ENCODE measurements at regions not wholly inside any gene's neighbourhood (a gene's known extent, or its start where the extent isn't known, plus 50 kb on each side); places are given as distances from the start of the nearest gene placed in this dataset.

DNA sequence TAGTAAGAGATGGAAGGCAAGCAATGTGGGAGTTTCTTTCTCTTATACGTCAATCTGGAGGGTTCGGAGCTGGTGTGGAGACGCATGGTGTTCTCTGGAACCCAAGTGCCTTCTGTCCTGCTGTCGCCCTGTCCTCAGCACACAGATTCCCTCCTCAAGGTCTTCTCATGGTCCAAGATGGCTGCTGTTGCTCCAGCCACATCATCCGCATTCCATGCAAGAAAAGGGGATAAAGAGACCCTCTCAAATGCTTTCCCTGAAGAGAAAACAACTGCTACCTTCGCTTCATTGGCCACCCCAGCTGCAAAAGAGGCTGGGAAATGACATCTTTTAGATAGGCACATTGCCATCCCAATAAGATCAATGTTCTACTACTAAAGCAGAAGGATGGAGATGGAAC lies 151.2 kb downstream of the ANKRD60 start:
- Mint-ChIP-seq H3K9me3 (peaks cover 2% of the 10 kb centered on the region), H3K4me1 (peaks cover 56% of the 10 kb centered on the region), H3K36me3 (ENCODE audit: low read depth) (no peaks in the 10 kb centered on the region), H3K27me3 (ENCODE audit: low read depth) (peaks cover 16% of the 10 kb centered on the region), H3K4me3 (no peak overlapping the region), H3K27ac (peak overlapping the region; percentile 45 to 100 (median 70))
- TF ChIP-seq, protein P1, sequence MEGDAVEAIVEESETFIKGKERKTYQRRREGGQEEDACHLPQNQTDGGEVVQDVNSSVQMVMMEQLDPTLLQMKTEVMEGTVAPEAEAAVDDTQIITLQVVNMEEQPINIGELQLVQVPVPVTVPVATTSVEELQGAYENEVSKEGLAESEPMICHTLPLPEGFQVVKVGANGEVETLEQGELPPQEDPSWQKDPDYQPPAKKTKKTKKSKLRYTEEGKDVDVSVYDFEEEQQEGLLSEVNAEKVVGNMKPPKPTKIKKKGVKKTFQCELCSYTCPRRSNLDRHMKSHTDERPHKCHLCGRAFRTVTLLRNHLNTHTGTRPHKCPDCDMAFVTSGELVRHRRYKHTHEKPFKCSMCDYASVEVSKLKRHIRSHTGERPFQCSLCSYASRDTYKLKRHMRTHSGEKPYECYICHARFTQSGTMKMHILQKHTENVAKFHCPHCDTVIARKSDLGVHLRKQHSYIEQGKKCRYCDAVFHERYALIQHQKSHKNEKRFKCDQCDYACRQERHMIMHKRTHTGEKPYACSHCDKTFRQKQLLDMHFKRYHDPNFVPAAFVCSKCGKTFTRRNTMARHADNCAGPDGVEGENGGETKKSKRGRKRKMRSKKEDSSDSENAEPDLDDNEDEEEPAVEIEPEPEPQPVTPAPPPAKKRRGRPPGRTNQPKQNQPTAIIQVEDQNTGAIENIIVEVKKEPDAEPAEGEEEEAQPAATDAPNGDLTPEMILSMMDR (IDR thresholded peaks at IDR 0.05; ENCODE audit: unreplicated experiment in 3 of 3), result no peak

- Mint-ChIP-seq H3K9me3 (peaks cover 2% of the 10 kb centered on the region), H3K27me3 (ENCODE audit: low read depth) (peaks cover 24% of the 10 kb centered on the region), H3K4me1 (peaks cover 58% of the 10 kb centered on the region), H3K27ac (peak overlapping the region; percentile 30 to 100 (median 70)), H3K4me3 (no peak overlapping the region), H3K36me3 (ENCODE audit: low read depth) (no peaks in the 10 kb centered on the region)
- TF ChIP-seq, protein P1 (IDR thresholded peaks at IDR 0.05; ENCODE audit: unreplicated experiment in 3 of 3), result no peak
Measured at GRCh38 chr20:58076405-58076804, 152.0 kb downstream of the ANKRD60 start.

DNA sequence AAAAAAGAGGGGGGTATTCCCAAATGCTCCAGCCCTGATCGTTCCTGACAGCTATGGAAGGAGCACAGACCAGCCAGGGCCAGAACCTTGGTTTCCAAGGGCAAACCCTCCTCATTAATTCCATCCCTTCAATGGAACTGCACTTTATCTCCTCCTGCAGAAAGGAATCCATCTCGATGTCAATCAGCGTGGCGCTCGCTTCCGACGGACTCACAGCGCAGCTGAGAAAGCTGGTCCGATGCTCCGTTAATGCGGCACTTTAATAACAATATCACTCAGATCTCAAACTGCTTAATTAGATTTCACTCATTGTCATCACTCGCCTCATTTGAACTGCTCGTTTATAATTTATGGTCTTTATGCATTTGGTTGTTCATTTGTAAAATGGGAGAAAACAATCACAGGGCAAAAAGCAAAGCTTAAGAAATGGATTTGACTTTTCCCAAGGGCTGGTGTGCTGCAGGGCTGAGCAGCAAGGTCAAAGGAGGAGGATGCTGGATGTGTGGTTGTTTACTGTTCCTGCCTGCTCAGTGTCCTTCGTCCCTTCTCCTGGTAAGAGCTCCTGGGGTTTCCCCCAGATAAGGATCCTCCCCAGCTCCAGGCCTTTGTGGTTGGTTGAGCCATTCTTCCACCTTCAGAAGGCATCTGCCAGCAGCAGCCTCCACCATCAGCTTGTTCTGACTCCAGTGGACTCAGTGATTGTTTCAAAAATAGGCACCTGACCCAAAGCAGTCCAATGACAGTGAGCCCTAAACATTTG lies 152.7 kb downstream of the ANKRD60 start:
- H3K36me3 Mint-ChIP-seq (ENCODE audit: low read depth), result no peaks in the 10 kb centered on the region
- H3K4me3 Mint-ChIP-seq, result no peak overlapping the region
- TF ChIP-seq, protein P1 (IDR thresholded peaks at IDR 0.05; ENCODE audit: unreplicated experiment in 3 of 3), result no peak
- peaks cover 2% of the 10 kb centered on the region for H3K9me3 Mint-ChIP-seq
- H3K27me3 Mint-ChIP-seq (ENCODE audit: low read depth), result peaks cover 29% of the 10 kb centered on the region
- peaks cover 64% of the 10 kb centered on the region for H3K4me1 Mint-ChIP-seq
- peak overlapping the region; percentile 30 to 100 (median 70) for H3K27ac Mint-ChIP-seq

- Mint-ChIP-seq H3K4me1 (peaks cover 61% of the 10 kb centered on the region), H3K4me3 (no peak overlapping the region), H3K36me3 (ENCODE audit: low read depth) (no peaks in the 10 kb centered on the region), H3K9me3 (peaks cover 2% of the 10 kb centered on the region), H3K27me3 (ENCODE audit: low read depth) (peaks cover 33% of the 10 kb centered on the region), H3K27ac (peak overlapping the region; percentile 5 to 100 (median 60))
- TF ChIP-seq, protein P1 (IDR thresholded peaks at IDR 0.05; ENCODE audit: unreplicated experiment in 3 of 3), result no peak
Measured at GRCh38 chr20:58073945-58074856, 154.3 kb downstream of the ANKRD60 start.

- Mint-ChIP-seq H3K27ac (peak overlapping the region; percentile 5 to 80 (median 49)), H3K4me1 (peaks cover 55% of the 10 kb centered on the region), H3K4me3 (no peak overlapping the region), H3K36me3 (ENCODE audit: low read depth) (no peaks in the 10 kb centered on the region), H3K9me3 (no peaks in the 10 kb centered on the region), H3K27me3 (ENCODE audit: low read depth) (peaks cover 32% of the 10 kb centered on the region)
- TF ChIP-seq, protein P1 (IDR thresholded peaks at IDR 0.05; ENCODE audit: unreplicated experiment in 3 of 3), result no peak
Measured at GRCh38 chr20:58072695-58073671, 155.5 kb downstream of the ANKRD60 start.
